NCI-H1436 (cell line): ENCODE measurements at regions not wholly inside any gene's neighbourhood (a gene's known extent, or its start where the extent isn't known, plus 50 kb on each side); places are given as distances from the start of the nearest gene placed in this dataset.
"Not testable (repeated sequence)": the region's sequence is repeated elsewhere in the genome, so short reads cannot be mapped to it uniquely, and the experiment has no call there.

Experiments
- DNase-seq: peaks from one replicate; lab custom pipeline; 2025; lab: John Stamatoyannopoulos, UW

GRCh38 chr2:153307223-153307622, 171.3 kb downstream of the RPRM start:
- no peak for DNase-seq

GRCh38 chr2:153299809-153300208, 178.8 kb downstream of the RPRM start:
- no peak for DNase-seq

GRCh38 chr2:153299217-153299616, 179.3 kb downstream of the RPRM start:
- DNase-seq, result no peak

- DNase-seq, result no peak
Observed at GRCh38 chr2:153294199-153294786, 184.3 kb downstream of the RPRM start.

GRCh38 chr2:153291718-153292117, 186.8 kb downstream of the RPRM start:
- no peak for DNase-seq

GRCh38 chr2:153287109-153287801, 191.3 kb downstream of the RPRM start:
- DNase-seq, result no peak

GRCh38 chr2:153268941-153269461, 209.6 kb downstream of the RPRM start:
- DNase-seq, result no peak

GRCh38 chr2:153256876-153257275, 221.7 kb downstream of the RPRM start:
- not testable (repeated sequence) for DNase-seq

- not testable (repeated sequence) for DNase-seq
Observed at GRCh38 chr2:153246636-153247035, 231.9 kb downstream of the RPRM start.

- DNase-seq, result no peak
Observed at GRCh38 chr2:153235516-153235915, 243.0 kb downstream of the RPRM start.

- DNase-seq, result no peak
Observed at GRCh38 chr2:153232464-153232863, 246.1 kb downstream of the RPRM start.

- DNase-seq, result peak; percentile 57
Observed at GRCh38 chr2:153230977-153231376, 247.6 kb downstream of the RPRM start.

GRCh38 chr2:153228904-153229303, 249.7 kb downstream of the RPRM start:
- no peak for DNase-seq

GRCh38 chr2:153227981-153228380, 250.6 kb downstream of the RPRM start:
- DNase-seq, result no peak

GRCh38 chr2:153222231-153223165, 256.1 kb downstream of the RPRM start:
- no peak for DNase-seq

GRCh38 chr2:153221506-153221905, 257.1 kb downstream of the RPRM start:
- no peak for DNase-seq

GRCh38 chr2:153221087-153221486, 257.5 kb downstream of the RPRM start:
- no peak for DNase-seq

GRCh38 chr2:153218851-153219250, 259.7 kb downstream of the RPRM start:
- DNase-seq, result no peak

GRCh38 chr2:153214337-153214736, 264.2 kb downstream of the RPRM start:
- DNase-seq, result no peak

GRCh38 chr2:153213022-153213421, 265.5 kb downstream of the RPRM start:
- no peak for DNase-seq

GRCh38 chr2:153197402-153198386, 280.9 kb downstream of the RPRM start:
- no peak for DNase-seq
